ENCODE measurements at regions not wholly inside any gene's neighbourhood (a gene's known extent, or its start where the extent isn't known, plus 50 kb on each side); places are given as distances from the start of the nearest gene placed in this dataset.
A peak's percentile ranks its signal among the peaks of the same experiment; 100 is the strongest.

DNA sequence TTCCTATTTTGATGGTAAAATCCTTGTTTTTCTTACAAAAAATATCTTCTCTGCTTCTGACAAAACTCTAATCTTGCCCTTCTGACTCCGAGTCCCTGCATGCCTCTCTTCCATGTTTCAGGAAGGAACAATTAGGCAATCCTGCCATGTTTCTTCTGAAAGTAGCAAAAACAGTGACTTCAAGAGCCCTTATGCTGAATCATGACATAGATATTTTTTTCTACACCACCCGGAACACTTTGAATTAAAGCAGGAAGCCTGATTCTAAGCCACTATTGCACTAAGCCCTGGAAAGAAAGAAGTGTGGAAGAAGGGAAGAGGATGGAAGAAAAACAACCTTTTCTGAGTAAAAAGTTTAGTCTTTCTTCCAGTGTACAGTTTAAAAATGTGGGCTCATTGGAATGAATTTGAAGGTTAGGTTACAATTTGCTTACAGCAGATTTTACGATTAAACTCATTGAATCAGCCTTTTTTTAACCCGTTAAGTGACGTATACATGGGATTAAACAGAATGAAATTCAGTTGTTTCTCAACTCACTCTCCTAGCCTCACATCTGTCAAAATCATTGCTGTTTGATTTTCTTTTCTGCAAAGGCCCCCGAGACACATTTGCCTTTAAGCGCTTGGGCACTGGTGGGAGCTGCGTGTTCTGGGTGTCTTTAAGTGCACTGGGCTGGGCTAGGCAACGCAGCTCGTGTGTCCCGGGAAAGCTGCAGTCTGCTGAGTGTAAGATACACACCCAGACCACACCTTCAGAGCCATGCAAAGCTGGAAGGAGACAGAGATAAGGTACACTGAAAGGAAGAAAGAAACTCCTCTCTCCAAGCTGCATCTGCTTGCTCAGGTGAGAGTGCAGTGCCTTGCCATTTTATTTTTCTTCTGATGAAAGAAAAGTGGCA is 159.4 kb upstream of the CITED2 start (continued):
- TF ChIP-seq, protein P1, sequence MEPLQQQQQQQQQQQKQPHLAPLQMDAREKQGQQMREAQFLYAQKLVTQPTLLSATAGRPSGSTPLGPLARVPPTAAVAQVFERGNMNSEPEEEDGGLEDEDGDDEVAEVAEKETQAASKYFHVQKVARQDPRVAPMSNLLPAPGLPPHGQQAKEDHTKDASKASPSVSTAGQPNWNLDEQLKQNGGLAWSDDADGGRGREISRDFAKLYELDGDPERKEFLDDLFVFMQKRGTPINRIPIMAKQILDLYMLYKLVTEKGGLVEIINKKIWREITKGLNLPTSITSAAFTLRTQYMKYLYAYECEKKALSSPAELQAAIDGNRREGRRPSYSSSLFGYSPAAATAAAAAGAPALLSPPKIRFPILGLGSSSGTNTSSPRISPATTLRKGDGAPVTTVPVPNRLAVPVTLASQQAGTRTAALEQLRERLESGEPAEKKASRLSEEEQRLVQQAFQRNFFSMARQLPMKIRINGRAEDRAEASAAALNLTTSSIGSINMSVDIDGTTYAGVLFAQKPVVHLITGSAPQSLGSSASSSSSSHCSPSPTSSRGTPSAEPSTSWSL (CRISPR knock-in tag; IDR thresholded peaks at IDR 0.05; ENCODE audit: borderline replicate concordance): no peak
- peak; percentile 75 for TF ChIP-seq SMAD4 (CRISPR knock-in tag; conservative IDR thresholded peaks at IDR 0.05)
- no peak for TF ChIP-seq DMBX1 (CRISPR knock-in tag; IDR thresholded peaks at IDR 0.05; ENCODE audit: borderline replicate concordance)
- TF ChIP-seq, protein P2, sequence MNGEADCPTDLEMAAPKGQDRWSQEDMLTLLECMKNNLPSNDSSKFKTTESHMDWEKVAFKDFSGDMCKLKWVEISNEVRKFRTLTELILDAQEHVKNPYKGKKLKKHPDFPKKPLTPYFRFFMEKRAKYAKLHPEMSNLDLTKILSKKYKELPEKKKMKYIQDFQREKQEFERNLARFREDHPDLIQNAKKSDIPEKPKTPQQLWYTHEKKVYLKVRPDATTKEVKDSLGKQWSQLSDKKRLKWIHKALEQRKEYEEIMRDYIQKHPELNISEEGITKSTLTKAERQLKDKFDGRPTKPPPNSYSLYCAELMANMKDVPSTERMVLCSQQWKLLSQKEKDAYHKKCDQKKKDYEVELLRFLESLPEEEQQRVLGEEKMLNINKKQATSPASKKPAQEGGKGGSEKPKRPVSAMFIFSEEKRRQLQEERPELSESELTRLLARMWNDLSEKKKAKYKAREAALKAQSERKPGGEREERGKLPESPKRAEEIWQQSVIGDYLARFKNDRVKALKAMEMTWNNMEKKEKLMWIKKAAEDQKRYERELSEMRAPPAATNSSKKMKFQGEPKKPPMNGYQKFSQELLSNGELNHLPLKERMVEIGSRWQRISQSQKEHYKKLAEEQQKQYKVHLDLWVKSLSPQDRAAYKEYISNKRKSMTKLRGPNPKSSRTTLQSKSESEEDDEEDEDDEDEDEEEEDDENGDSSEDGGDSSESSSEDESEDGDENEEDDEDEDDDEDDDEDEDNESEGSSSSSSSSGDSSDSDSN (IDR thresholded peaks at IDR 0.05; ENCODE audit: borderline replicate concordance in 1 of 2, low read depth in 2 of 2, low read length in 2 of 2): no peak
- TF ChIP-seq XRCC5 (IDR thresholded peaks at IDR 0.05; ENCODE audit: low read depth, low read length): 0 out of 2 replicates have a peak, but pooled peaks have one; percentile 63
- TF ChIP-seq ZNF232 (CRISPR knock-in tag; IDR thresholded peaks at IDR 0.05): no peak
- TF ChIP-seq SIX5 (IDR thresholded peaks at IDR 0.05; ENCODE audit: borderline replicate concordance in 1 of 2, insufficient read depth in 1 of 2, low read depth in 1 of 2, low read length in 2 of 2): no peak
- TF ChIP-seq TAF7 (tag; IDR thresholded peaks at IDR 0.05): no peak
- TF ChIP-seq, protein P3, sequence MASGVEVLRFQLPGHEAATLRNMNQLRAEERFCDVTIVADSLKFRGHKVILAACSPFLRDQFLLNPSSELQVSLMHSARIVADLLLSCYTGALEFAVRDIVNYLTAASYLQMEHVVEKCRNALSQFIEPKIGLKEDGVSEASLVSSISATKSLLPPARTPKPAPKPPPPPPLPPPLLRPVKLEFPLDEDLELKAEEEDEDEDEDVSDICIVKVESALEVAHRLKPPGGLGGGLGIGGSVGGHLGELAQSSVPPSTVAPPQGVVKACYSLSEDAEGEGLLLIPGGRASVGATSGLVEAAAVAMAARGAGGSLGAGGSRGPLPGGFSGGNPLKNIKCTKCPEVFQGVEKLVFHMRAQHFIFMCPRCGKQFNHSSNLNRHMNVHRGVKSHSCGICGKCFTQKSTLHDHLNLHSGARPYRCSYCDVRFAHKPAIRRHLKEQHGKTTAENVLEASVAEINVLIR (CRISPR knock-in tag; IDR thresholded peaks at IDR 0.05): no peak
- TF ChIP-seq KLF16 (IDR thresholded peaks at IDR 0.05): peak; percentile 68; the same call in 1 of the 2 replicates
- TF ChIP-seq PHB2 (IDR thresholded peaks at IDR 0.05; ENCODE audit: low read depth): no peak; the same call in 1 of the 2 replicates
- TF ChIP-seq C11orf30 (IDR thresholded peaks at IDR 0.05; ENCODE audit: low read depth): peak; percentile 87
- no peak for TF ChIP-seq PURB (CRISPR knock-in tag; IDR thresholded peaks at IDR 0.05; ENCODE audit: low read depth)
- peak; percentile 59; the same call in 1 of the 2 replicates for TF ChIP-seq ZKSCAN1 (IDR thresholded peaks at IDR 0.05; ENCODE audit: low read depth, low read length)
- peak; percentile 77 for TF ChIP-seq NCOR1 (IDR thresholded peaks at IDR 0.05)
- TF ChIP-seq PHF21A (IDR thresholded peaks at IDR 0.05; ENCODE audit: borderline replicate concordance, low read depth): no peak
- TF ChIP-seq TCF3 (CRISPR knock-in tag; IDR thresholded peaks at IDR 0.05): peak; percentile 84
- TF ChIP-seq SAFB2 (IDR thresholded peaks at IDR 0.05; ENCODE audit: borderline replicate concordance, low read depth, low read length, severe bottlenecking): no peak
- TF ChIP-seq TARDBP (IDR thresholded peaks at IDR 0.05): no peak
- TF ChIP-seq E2F3 (CRISPR knock-in tag; IDR thresholded peaks at IDR 0.05): no peak
- no peak for TF ChIP-seq IFI16 (CRISPR knock-in tag; IDR thresholded peaks at IDR 0.05)
- peak; percentile 60 for TF ChIP-seq STAT5A (IDR thresholded peaks at IDR 0.05; ENCODE audit: borderline replicate concordance, low read length)

Data from K562 (cell line).